ENCODE measurements at regions not wholly inside any gene's neighbourhood (a gene's known extent, or its start where the extent isn't known, plus 50 kb on each side); places are given as distances from the start of the nearest gene placed in this dataset.

DNA sequence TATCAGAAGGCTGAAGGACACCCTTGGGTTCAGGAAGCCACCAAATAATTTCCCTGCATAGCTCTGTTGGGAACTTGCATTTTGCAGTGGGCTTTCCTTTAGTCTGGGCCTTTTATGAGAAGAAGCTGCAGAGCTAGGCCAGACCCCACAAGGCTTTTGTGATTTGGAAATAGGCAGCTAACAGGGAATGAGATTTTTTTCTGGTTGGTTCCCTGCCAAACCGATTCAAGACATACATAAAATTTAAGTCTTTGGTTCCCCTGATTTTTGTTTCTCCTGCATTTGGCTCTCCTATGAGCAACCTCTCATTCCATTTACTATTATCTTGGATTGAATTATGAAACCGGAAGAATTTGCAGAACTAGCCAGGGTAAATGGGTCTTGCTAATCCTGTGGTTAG lies 81.5 kb upstream of the PTCH1 start:
- TF ChIP-seq POLR2AphosphoS5 (IDR thresholded peaks at IDR 0.05; ENCODE audit: low read depth, low read length) (no peak), SIN3A (IDR thresholded peaks at IDR 0.05; ENCODE audit: borderline replicate concordance, insufficient read depth, low read length) (no peak), FOXP2 (optimal IDR thresholded peaks at IDR 0.05; ENCODE audit: borderline replicate concordance, extremely low read depth, extremely low read length, insufficient read depth) (no peak), TAF1 (IDR thresholded peaks at IDR 0.05; ENCODE audit: borderline replicate concordance, insufficient read depth, low read length) (no peak)
- TF ChIP-seq, protein P1, sequence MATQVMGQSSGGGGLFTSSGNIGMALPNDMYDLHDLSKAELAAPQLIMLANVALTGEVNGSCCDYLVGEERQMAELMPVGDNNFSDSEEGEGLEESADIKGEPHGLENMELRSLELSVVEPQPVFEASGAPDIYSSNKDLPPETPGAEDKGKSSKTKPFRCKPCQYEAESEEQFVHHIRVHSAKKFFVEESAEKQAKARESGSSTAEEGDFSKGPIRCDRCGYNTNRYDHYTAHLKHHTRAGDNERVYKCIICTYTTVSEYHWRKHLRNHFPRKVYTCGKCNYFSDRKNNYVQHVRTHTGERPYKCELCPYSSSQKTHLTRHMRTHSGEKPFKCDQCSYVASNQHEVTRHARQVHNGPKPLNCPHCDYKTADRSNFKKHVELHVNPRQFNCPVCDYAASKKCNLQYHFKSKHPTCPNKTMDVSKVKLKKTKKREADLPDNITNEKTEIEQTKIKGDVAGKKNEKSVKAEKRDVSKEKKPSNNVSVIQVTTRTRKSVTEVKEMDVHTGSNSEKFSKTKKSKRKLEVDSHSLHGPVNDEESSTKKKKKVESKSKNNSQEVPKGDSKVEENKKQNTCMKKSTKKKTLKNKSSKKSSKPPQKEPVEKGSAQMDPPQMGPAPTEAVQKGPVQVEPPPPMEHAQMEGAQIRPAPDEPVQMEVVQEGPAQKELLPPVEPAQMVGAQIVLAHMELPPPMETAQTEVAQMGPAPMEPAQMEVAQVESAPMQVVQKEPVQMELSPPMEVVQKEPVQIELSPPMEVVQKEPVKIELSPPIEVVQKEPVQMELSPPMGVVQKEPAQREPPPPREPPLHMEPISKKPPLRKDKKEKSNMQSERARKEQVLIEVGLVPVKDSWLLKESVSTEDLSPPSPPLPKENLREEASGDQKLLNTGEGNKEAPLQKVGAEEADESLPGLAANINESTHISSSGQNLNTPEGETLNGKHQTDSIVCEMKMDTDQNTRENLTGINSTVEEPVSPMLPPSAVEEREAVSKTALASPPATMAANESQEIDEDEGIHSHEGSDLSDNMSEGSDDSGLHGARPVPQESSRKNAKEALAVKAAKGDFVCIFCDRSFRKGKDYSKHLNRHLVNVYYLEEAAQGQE (IDR thresholded peaks at IDR 0.05; ENCODE audit: insufficient read depth in 1 of 2, low read depth in 2 of 2, low read length in 2 of 2): no peak

Measured in PFSK-1 (cell line).